A549 (cell line): ENCODE measurements at regions not wholly inside any gene's neighbourhood (a gene's known extent, or its start where the extent isn't known, plus 50 kb on each side); places are given as distances from the start of the nearest gene placed in this dataset.

Experiments
- ATAC-seq, 2 experiments: fragments of 200-7000 bp in 1 of 2; fragments of >200 bp in 1 of 2; cut with Nextera tagmentation in 1 of 2; cut with Tn5 transposase in 1 of 2; 3 replicates each; pipeline versions ENCODE4 v1.8.0 to v1.9.1; 2018 to 2020; ENCODE audit warnings: mild to moderate bottlenecking in 1 of 2, moderate library complexity in 1 of 2
- CTCF ChIA-PET: fragments of 300-600 bp; sonication (Branson Sonifier 250); formaldehyde crosslinking; extraction: SDS; loops from one replicate; lab custom pipeline; 2021; ENCODE audit warnings: antibody characterized with exemption, inconsistent platforms; lab: Yijun Ruan, JAX
- POLR2A ChIA-PET: fragments of 350-600 bp; formaldehyde crosslinking; extraction: SDS; loops from one replicate; lab custom pipeline; 2021; ENCODE audit warnings: antibody characterized with exemption, inconsistent platforms; lab: Yijun Ruan, JAX
- DNase-seq, 2 experiments: peaks; one replicate each; pipeline versions ENCODE4 v3.0.0 to v3.0.0-alpha.2; 2011 to 2016; ENCODE audit warnings: low read depth in 1 of 2, low spot score in 1 of 2
- FAIRE-seq: peaks from 2 replicates; lab custom pipeline; 2011; peaks lifted over from hg19 to GRCh38; lab: Jason Lieb, UNC
- H3K27ac ChIP-seq, 2 experiments: fragments of >200 bp; sonication (Bioruptor Twin); formaldehyde crosslinking; 3 replicates each; pipeline ENCODE4 v1.5.1; 2016 to 2017
- H3K4me1 ChIP-seq: fragments of >200 bp; sonication (Bioruptor Twin); formaldehyde crosslinking; 3 replicates; pipeline ENCODE4 v1.6.1; 2016
- H3K4me2 ChIP-seq: fragments of >200 bp; sonication (Bioruptor Twin); formaldehyde crosslinking; 3 replicates; pipeline ENCODE4 v1.6.1; 2016
- H3K4me3 ChIP-seq: fragments of >200 bp; sonication (Bioruptor Twin); formaldehyde crosslinking; 3 replicates; pipeline ENCODE4 v1.5.1; 2016
- H3K9me3 ChIP-seq: fragments of >200 bp; sonication (Bioruptor Twin); formaldehyde crosslinking; 3 replicates; pipeline ENCODE4 v1.6.1; 2016
- CBX2 ChIP-seq: fragments of 200-600 bp; sonication (generic); IDR thresholded peaks from 2 replicates; pipeline ENCODE4 v1.6.1; 2016; ENCODE audit warnings: low read depth, mild to moderate bottlenecking, borderline replicate concordance
- CBX8 ChIP-seq: fragments of 200-600 bp; sonication (generic); IDR thresholded peaks from 2 replicates; pipeline ENCODE4 v1.6.1; 2016
- CEBPB ChIP-seq, 2 experiments: fragments of >200 bp in 1 of 2; sonication (Bioruptor Twin) in 1 of 2; formaldehyde crosslinking in 1 of 2; IDR thresholded peaks; 2 replicates each; pipeline ENCODE4 v1.6.1; 2012 to 2016
- CHD4 ChIP-seq: fragments of 200-600 bp; sonication (generic); IDR thresholded peaks from 2 replicates; pipeline ENCODE4 v1.6.1; 2016; ENCODE audit warnings: antibody characterized with exemption, mild to moderate bottlenecking, borderline replicate concordance
- EHMT2 ChIP-seq: fragments of 200-600 bp; sonication (generic); IDR thresholded peaks from 2 replicates; pipeline ENCODE4 v1.6.1; 2016; ENCODE audit warnings: antibody characterized with exemption, low read depth, mild to moderate bottlenecking, moderate library complexity
- FOSL2 ChIP-seq, 2 experiments: fragments of 450-650 bp in 1 of 2; fragments of >200 bp in 1 of 2; sonication (Bioruptor Twin) in 1 of 2; formaldehyde crosslinking; IDR thresholded peaks; 2 replicates each; pipeline versions ENCODE4 v1.5.0 to v1.6.1; 2016 to 2020; ENCODE audit warnings: mild to moderate bottlenecking in 1 of 2, moderate library complexity in 1 of 2
- HOXB13 ChIP-seq: fragments of 250-450 bp; sonication (Bioruptor Pico); IDR thresholded peaks from 2 replicates; pipeline ENCODE4 v1.5.0; 2020; ENCODE audit warnings: low read depth, mild to moderate bottlenecking, moderate library complexity
- HOXB5 ChIP-seq: fragments of 250-450 bp; sonication (Bioruptor Pico); IDR thresholded peaks from 2 replicates; pipeline ENCODE4 v1.5.0; 2020; ENCODE audit warnings: mild to moderate bottlenecking, moderate library complexity
- JUN ChIP-seq, 2 experiments: fragments of >200 bp; sonication (Bioruptor Twin); formaldehyde crosslinking; IDR thresholded peaks; 2 replicates in 1 of 2; 3 replicates in 1 of 2; pipeline ENCODE4 v1.6.1; 2016 to 2017
- KDM1A ChIP-seq: fragments of 200-600 bp; sonication (generic); IDR thresholded peaks from 2 replicates; pipeline ENCODE4 v1.6.1; 2016; ENCODE audit warnings: low read depth, mild to moderate bottlenecking
- MAFK ChIP-seq: fragments of 450-650 bp; IDR thresholded peaks from 2 replicates; pipeline ENCODE4 v1.6.1; 2014; ENCODE audit not compliant: partially characterized antibody
- MAX ChIP-seq: IDR thresholded peaks from 2 replicates; pipeline ENCODE4 v1.6.1; 2012
- NFE2L2 ChIP-seq: fragments of 150-350 bp; conservative IDR thresholded peaks from 2 replicates; pipeline ENCODE4 v1.6.1; 2014; ENCODE audit warnings: low read length
- NPAS2 ChIP-seq: fragments of 250-450 bp; sonication (Bioruptor Pico); IDR thresholded peaks from 2 replicates; pipeline ENCODE4 v1.8.0; 2022; ENCODE audit warnings: mild to moderate bottlenecking, moderate library complexity, borderline replicate concordance
- NR3C1 ChIP-seq: fragments of >200 bp; sonication (Bioruptor Twin); formaldehyde crosslinking; IDR thresholded peaks from 3 replicates; pipeline ENCODE4 v1.6.1; 2017
- PBX3 ChIP-seq: IDR thresholded peaks from 2 replicates; pipeline ENCODE4 v1.6.1; 2012
- PHF8 ChIP-seq: fragments of 200-600 bp; sonication (generic); IDR thresholded peaks from 2 replicates; pipeline ENCODE4 v1.6.1; 2016; ENCODE audit warnings: low read depth, mild to moderate bottlenecking, antibody characterized with exemption, moderate library complexity, borderline replicate concordance
- POLR2AphosphoS2 ChIP-seq: conservative IDR thresholded peaks from 2 replicates; pipeline ENCODE4 v1.6.1; 2012; ENCODE audit warnings: low read length, improper control_type of control experiment, inconsistent platforms
- RARB ChIP-seq: fragments of 250-450 bp; sonication (Bioruptor Pico); IDR thresholded peaks from 2 replicates; pipeline ENCODE4 v1.8.0; 2021; ENCODE audit warnings: mild to moderate bottlenecking, moderate library complexity
- RCOR1 ChIP-seq: fragments of 150-350 bp; IDR thresholded peaks from 2 replicates; pipeline ENCODE4 v1.6.1; 2014; ENCODE audit warnings: antibody characterized with exemption, low read length, low read depth
- RNF2 ChIP-seq: fragments of 200-600 bp; sonication (generic); IDR thresholded peaks from 2 replicates; pipeline ENCODE4 v1.6.1; 2016; ENCODE audit warnings: low read depth, mild to moderate bottlenecking, antibody characterized with exemption, moderate library complexity, borderline replicate concordance
- TFCP2L1 ChIP-seq: fragments of 250-450 bp; sonication (Bioruptor Pico); IDR thresholded peaks from 2 replicates; pipeline ENCODE4 v1.5.0; 2021; ENCODE audit warnings: mild to moderate bottlenecking
- TP53 ChIP-seq: fragments of 250-450 bp; sonication (Bioruptor Pico); IDR thresholded peaks from 2 replicates; pipeline ENCODE4 v1.5.0; 2021; ENCODE audit warnings: mild to moderate bottlenecking, moderate library complexity
- ZC3H11A ChIP-seq: fragments of 450-650 bp; IDR thresholded peaks from 2 replicates; pipeline ENCODE4 v1.6.1; 2014; ENCODE audit warnings: antibody characterized with exemption, mild to moderate bottlenecking
- ZFP36 ChIP-seq: fragments of 450-650 bp; IDR thresholded peaks from 2 replicates; pipeline ENCODE4 v1.6.1; 2014; ENCODE audit warnings: borderline replicate concordance; ENCODE audit not compliant: partially characterized antibody
- WGBS: methylation state at CpG from one replicate; pipeline ENCODE4 v1.1.6; 2017; ENCODE audit errors: missing lambda C conversion rate; 5-methylcytosine and 5-hydroxymethylcytosine counted together
- TF ChIP-seq, protein P1 (sequence below): fragments of 450-650 bp; IDR thresholded peaks from 2 replicates; pipeline ENCODE4 v1.6.1; 2014; ENCODE audit warnings: antibody characterized with exemption
- TF ChIP-seq, protein P2 (sequence below): fragments of 200-600 bp; sonication (generic); IDR thresholded peaks from 2 replicates; pipeline ENCODE4 v1.6.1; 2016; ENCODE audit warnings: antibody characterized with exemption, mild to moderate bottlenecking, moderate library complexity

DNA sequence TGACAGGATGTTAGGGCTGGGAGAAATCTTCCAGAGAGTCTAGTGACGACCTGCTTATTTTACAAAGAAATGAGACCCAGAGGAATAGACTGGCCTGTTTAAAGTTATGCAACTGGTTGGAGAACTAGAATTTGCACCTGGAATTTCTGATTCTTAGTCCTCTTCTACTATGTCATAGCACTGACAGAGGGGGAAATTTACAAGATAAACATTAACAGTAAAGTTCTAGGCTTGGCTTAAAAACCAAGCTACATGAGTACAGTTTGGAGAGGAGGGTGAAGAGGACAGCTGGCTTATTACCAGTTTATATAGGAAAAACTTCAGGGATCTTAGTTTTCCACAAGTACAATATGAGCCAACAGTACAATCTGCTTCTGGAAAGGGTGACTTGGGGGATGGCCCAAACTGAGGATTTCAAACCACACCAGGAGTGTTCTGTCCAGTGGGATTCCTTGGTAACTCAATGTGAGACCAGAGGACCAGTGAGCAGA lies 269.6 kb downstream of the CD109 start (continued):
- TF ChIP-seq MAX, result no peak

GRCh38 chr6:73964241-73964854 lies 268.3 kb downstream of the CD109 start:
- no peak overlapping the region for H3K4me2 ChIP-seq
- no peaks in the 10 kb centered on the region for H3K9me3 ChIP-seq
- FAIRE-seq (no peak), ATAC-seq (no peak), DNase-seq (no peak)
- CTCF ChIA-PET, result interaction anchor here (0.7 to 1.3 kb wide), 3 partner anchors 47 to 1247 kb away, joined by 3 to 4 read pairs (median 3); no protein-coding TSS in a partner anchor
- H3K27ac ChIP-seq, result no peak overlapping the region
- 58% methylated on average over 2 of the region's 2 CpGs for WGBS
- H3K4me3 ChIP-seq, result no peak overlapping the region
- TF ChIP-seq KDM1A, result no peak
- TF ChIP-seq FOSL2 (IDR thresholded peaks at IDR 0.05), result no peak
- no peak for TF ChIP-seq FOSL2 (CRISPR knock-in tag; IDR thresholded peaks at IDR 0.05)
- no peak for TF ChIP-seq PHF8
- TF ChIP-seq CHD4, result no peak
- TF ChIP-seq NR3C1, result no peak
- TF ChIP-seq POLR2AphosphoS2, result no peak
- TF ChIP-seq TFCP2L1 (CRISPR knock-in tag), result no peak
- no peak for TF ChIP-seq PBX3
- no peak for TF ChIP-seq CBX8
- TF ChIP-seq CEBPB (IDR thresholded peaks at IDR 0.05), result no peak
- TF ChIP-seq, protein P1, sequence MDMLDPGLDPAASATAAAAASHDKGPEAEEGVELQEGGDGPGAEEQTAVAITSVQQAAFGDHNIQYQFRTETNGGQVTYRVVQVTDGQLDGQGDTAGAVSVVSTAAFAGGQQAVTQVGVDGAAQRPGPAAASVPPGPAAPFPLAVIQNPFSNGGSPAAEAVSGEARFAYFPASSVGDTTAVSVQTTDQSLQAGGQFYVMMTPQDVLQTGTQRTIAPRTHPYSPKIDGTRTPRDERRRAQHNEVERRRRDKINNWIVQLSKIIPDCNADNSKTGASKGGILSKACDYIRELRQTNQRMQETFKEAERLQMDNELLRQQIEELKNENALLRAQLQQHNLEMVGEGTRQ, result no peak
- no peak for TF ChIP-seq TP53
- no peak for TF ChIP-seq EHMT2
- TF ChIP-seq, protein P2, sequence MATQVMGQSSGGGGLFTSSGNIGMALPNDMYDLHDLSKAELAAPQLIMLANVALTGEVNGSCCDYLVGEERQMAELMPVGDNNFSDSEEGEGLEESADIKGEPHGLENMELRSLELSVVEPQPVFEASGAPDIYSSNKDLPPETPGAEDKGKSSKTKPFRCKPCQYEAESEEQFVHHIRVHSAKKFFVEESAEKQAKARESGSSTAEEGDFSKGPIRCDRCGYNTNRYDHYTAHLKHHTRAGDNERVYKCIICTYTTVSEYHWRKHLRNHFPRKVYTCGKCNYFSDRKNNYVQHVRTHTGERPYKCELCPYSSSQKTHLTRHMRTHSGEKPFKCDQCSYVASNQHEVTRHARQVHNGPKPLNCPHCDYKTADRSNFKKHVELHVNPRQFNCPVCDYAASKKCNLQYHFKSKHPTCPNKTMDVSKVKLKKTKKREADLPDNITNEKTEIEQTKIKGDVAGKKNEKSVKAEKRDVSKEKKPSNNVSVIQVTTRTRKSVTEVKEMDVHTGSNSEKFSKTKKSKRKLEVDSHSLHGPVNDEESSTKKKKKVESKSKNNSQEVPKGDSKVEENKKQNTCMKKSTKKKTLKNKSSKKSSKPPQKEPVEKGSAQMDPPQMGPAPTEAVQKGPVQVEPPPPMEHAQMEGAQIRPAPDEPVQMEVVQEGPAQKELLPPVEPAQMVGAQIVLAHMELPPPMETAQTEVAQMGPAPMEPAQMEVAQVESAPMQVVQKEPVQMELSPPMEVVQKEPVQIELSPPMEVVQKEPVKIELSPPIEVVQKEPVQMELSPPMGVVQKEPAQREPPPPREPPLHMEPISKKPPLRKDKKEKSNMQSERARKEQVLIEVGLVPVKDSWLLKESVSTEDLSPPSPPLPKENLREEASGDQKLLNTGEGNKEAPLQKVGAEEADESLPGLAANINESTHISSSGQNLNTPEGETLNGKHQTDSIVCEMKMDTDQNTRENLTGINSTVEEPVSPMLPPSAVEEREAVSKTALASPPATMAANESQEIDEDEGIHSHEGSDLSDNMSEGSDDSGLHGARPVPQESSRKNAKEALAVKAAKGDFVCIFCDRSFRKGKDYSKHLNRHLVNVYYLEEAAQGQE, result no peak
- TF ChIP-seq RCOR1, result no peak
- no peak for TF ChIP-seq HOXB5
- no peaks in the 10 kb centered on the region for H3K4me1 ChIP-seq
- POLR2A ChIA-PET, result no interaction called here

- ChIA-PET POLR2A (no interaction called here), CTCF (no interaction called here)
- no peak for FAIRE-seq
- Histone ChIP-seq H3K9me3 (no peaks in the 10 kb centered on the region), H3K4me2 (no peak overlapping the region), H3K27ac (no peak overlapping the region), H3K4me3 (no peak overlapping the region), H3K4me1 (no peaks in the 10 kb centered on the region)
- DNase-seq, result no peak
- WGBS, result 75% methylated on average over 3 of the region's 3 CpGs
- ATAC-seq, result no peak
- TF ChIP-seq NPAS2 (no peak), PHF8 (no peak), MAFK (no peak), ZFP36 (no peak), NFE2L2 (no peak), ZC3H11A (no peak), HOXB13 (CRISPR knock-in tag) (no peak), JUN (IDR thresholded peaks at IDR 0.05) (no peak), RNF2 (no peak), CBX2 (no peak), CHD4 (no peak), TP53 (no peak), RARB (no peak)
- TF ChIP-seq, protein P2, result no peak
Observed at GRCh38 chr6:73962884-73963283, 266.9 kb downstream of the CD109 start.
